Gastrocnemius medialis (tissue), 4 donors: ENCODE measurements at regions not wholly inside any gene's neighbourhood (a gene's known extent, or its start where the extent isn't known, plus 50 kb on each side); places are given as distances from the start of the nearest gene placed in this dataset.

Source experiments
- CTCF ChIP-seq, 5 experiments: fragments of 450-650 bp in 3 of 5; fragments of 200-600 bp in 2 of 5; sonication (generic) in 2 of 5; IDR thresholded peaks in 4 of 5; conservative IDR thresholded peaks in 1 of 5; 1 replicate in 4 of 5; 2 replicates in 1 of 5; pipeline ENCODE4 v1.5.1; 2016 to 2019; ENCODE audit warnings: antibody characterized with exemption in 5 of 5, mild to moderate bottlenecking in 3 of 5, moderate library complexity in 3 of 5
- POLR2A ChIP-seq, 2 donors: fragments of 450-650 bp; IDR thresholded peaks; one replicate each; pipeline ENCODE4 v1.6.1; 2017; ENCODE audit warnings: antibody characterized with exemption in 2 of 2, mild to moderate bottlenecking in 2 of 2, moderate library complexity in 2 of 2

GRCh38 chr7:34320412-34320811, 337.6 kb upstream of the NPSR1 start:
- no peak for TF ChIP-seq CTCF (IDR thresholded peaks at IDR 0.05 in 4 of 5, conservative IDR thresholded peaks at IDR 0.05 in 1 of 5)
- no peak for TF ChIP-seq POLR2A (IDR thresholded peaks at IDR 0.05)
